IMR-90 (cell line): ENCODE measurements at regions not wholly inside any gene's neighbourhood (a gene's known extent, or its start where the extent isn't known, plus 50 kb on each side); places are given as distances from the start of the nearest gene placed in this dataset.
"Not testable (repeated sequence)": the region's sequence is repeated elsewhere in the genome, so short reads cannot be mapped to it uniquely, and the experiment has no call there.

Experiments used
- ATAC-seq: fragments of 200-7000 bp; cut with Tn5 transposase; 2 replicates; pipeline ENCODE4 v1.9.1; 2020; ENCODE audit warnings: low read depth, mild to moderate bottlenecking, moderate library complexity
- BruUV-seq: library from RNA; stranded (reverse); fragments of 400-500 nt; replicated peaks from 2 replicates; lab custom pipeline; 2021; lab: Mats Ljungman, UMichigan
- CTCF ChIA-PET: fragments of 300-600 bp; formaldehyde crosslinking; extraction: SDS; loops from one replicate; lab custom pipeline; 2021; ENCODE audit warnings: antibody characterized with exemption; lab: Yijun Ruan, JAX
- POLR2A ChIA-PET: fragments of 300-600 bp; sonication (Branson Sonifier 250); formaldehyde crosslinking; loops from one replicate; lab custom pipeline; 2022; ENCODE audit warnings: antibody characterized with exemption; ENCODE audit not compliant: unreplicated experiment; lab: Charles Lee
- DNase-seq: peaks from one replicate; pipeline ENCODE4 v3.0.0; 2013
- H2AFZ ChIP-seq: replicated peaks from 2 replicates; pipeline ENCODE3; 2013; ENCODE audit warnings: low read length, mild to moderate bottlenecking; ENCODE audit not compliant: poor library complexity
- H2AK5ac ChIP-seq: 2 replicates; pipeline ENCODE4 v1.6.1; 2013; ENCODE audit warnings: low read depth, low read length, inconsistent platforms
- H2AK9ac ChIP-seq: replicated peaks from 2 replicates; pipeline ENCODE3; 2013; ENCODE audit warnings: mild to moderate bottlenecking, low read depth, low read length, moderate library complexity; ENCODE audit not compliant: poor library complexity
- H2BK120ac ChIP-seq: 2 replicates; pipeline ENCODE4 v1.6.1; 2013; ENCODE audit warnings: low read depth, low read length, inconsistent platforms
- H2BK15ac ChIP-seq: 3 replicates; pipeline ENCODE4 v1.6.1; 2013; ENCODE audit warnings: low read depth, low read length, inconsistent platforms
- H2BK20ac ChIP-seq: 2 replicates; pipeline ENCODE4 v1.6.1; 2013; ENCODE audit warnings: low read depth, mild to moderate bottlenecking, inconsistent platforms, low read length, moderate library complexity
- H2BK5ac ChIP-seq: 2 replicates; pipeline ENCODE4 v1.6.1; 2013; ENCODE audit warnings: mild to moderate bottlenecking, low read depth, low read length, inconsistent platforms; ENCODE audit not compliant: poor library complexity, severe bottlenecking
- H3K14ac ChIP-seq: replicated peaks from 2 replicates; pipeline ENCODE4 v1.6.1; 2013; ENCODE audit warnings: low read depth, low read length, inconsistent platforms
- H3K18ac ChIP-seq: 2 replicates; pipeline ENCODE4 v1.6.1; 2013; ENCODE audit warnings: low read depth, low read length, control low read depth
- H3K23ac ChIP-seq: 2 replicates; pipeline ENCODE4 v1.6.1; 2013; ENCODE audit warnings: low read depth, low read length, inconsistent platforms
- H3K27ac ChIP-seq: 2 replicates; pipeline ENCODE4 v1.5.1; 2013; ENCODE audit warnings: mild to moderate bottlenecking, control low read depth, low read length; ENCODE audit not compliant: insufficient read depth
- H3K27me3 ChIP-seq: 2 replicates; pipeline ENCODE4 v1.6.1; 2013; ENCODE audit warnings: low read length; ENCODE audit not compliant: control insufficient read depth, insufficient read depth
- H3K36me3 ChIP-seq: 2 replicates; pipeline ENCODE4 v1.6.1; 2013; ENCODE audit warnings: low read length, mixed read lengths; ENCODE audit not compliant: control insufficient read depth, insufficient read depth
- H3K4ac ChIP-seq: 2 replicates; pipeline ENCODE4 v1.6.1; 2013; ENCODE audit warnings: low read depth, low read length, inconsistent platforms
- H3K4me1 ChIP-seq: 2 replicates; pipeline ENCODE4 v1.6.1; 2013; ENCODE audit warnings: low read length, mixed read lengths; ENCODE audit not compliant: control insufficient read depth, insufficient read depth
- H3K4me2 ChIP-seq: 2 replicates; pipeline ENCODE4 v1.6.1; 2013; ENCODE audit warnings: low read depth, mild to moderate bottlenecking, control low read depth, low read length, moderate library complexity
- H3K4me3 ChIP-seq: 2 replicates; pipeline ENCODE4 v1.5.1; 2013; ENCODE audit warnings: low read depth, mild to moderate bottlenecking, control low read depth, low read length, moderate library complexity; ENCODE audit not compliant: insufficient read depth
- H3K56ac ChIP-seq: 2 replicates; pipeline ENCODE4 v1.6.1; 2013; ENCODE audit warnings: low read length, inconsistent platforms; ENCODE audit not compliant: insufficient read depth; ENCODE audit errors: extremely low read depth
- H3K79me1 ChIP-seq, 2 experiments: 2 replicates each; pipeline ENCODE4 v1.6.1; 2013; ENCODE audit warnings: low read length in 2 of 2, inconsistent platforms in 1 of 2, low read depth in 1 of 2
- H3K9ac ChIP-seq: 2 replicates; pipeline ENCODE4 v1.6.1; 2013; ENCODE audit warnings: low read depth, low read length, control low read depth
- H3K9me1 ChIP-seq: 2 replicates; pipeline ENCODE4 v1.6.1; 2013; ENCODE audit warnings: low read length, inconsistent platforms; ENCODE audit not compliant: insufficient read depth
- H3K9me3 ChIP-seq: 2 replicates; pipeline ENCODE4 v1.6.1; 2013; ENCODE audit warnings: low read length; ENCODE audit not compliant: control insufficient read depth, insufficient read depth
- H4K20me1 ChIP-seq: 2 replicates; pipeline ENCODE4 v1.6.1; 2013; ENCODE audit warnings: low read length, inconsistent platforms; ENCODE audit not compliant: insufficient read depth
- H4K5ac ChIP-seq: 2 replicates; pipeline ENCODE4 v1.6.1; 2013; ENCODE audit warnings: mild to moderate bottlenecking, low read depth, low read length, control low read depth
- H4K8ac ChIP-seq, 2 experiments: 2 replicates each; pipeline ENCODE4 v1.6.1; 2013; ENCODE audit warnings: low read depth in 2 of 2, low read length in 2 of 2, control low read depth in 1 of 2, inconsistent platforms in 1 of 2
- H4K91ac ChIP-seq: 2 replicates; pipeline ENCODE4 v1.6.1; 2013; ENCODE audit warnings: low read depth, low read length, inconsistent platforms; ENCODE audit not compliant: insufficient read depth
- WGBS, 2 experiments: methylation state at CpG; one replicate each; pipeline versions ENCODE4 v1.1.5 to v1.1.7; 2013; ENCODE audit warnings: missing lambda C conversion rate in 2 of 2; ENCODE audit not compliant: insufficient read length in 1 of 2; ENCODE audit errors: extremely low coverage in 2 of 2; 5-methylcytosine and 5-hydroxymethylcytosine counted together
- dilution Hi-C: fragments of 300-500 bp; cut with HindIII; formaldehyde crosslinking; loops from one replicate; pipeline ENCODE4 v1.14.3; 2018; ENCODE audit warnings: low sequenced_read_pairs; ENCODE audit not compliant: unreplicated experiment
- in situ Hi-C: fragments of 300-500 bp; cut with MboI; formaldehyde crosslinking; loops from 3 replicates; pipeline ENCODE4 v1.14.3; 2019; ENCODE audit warnings: low sequenced_read_pairs, inconsistent platforms, mixed read lengths
- intact Hi-C: fragments of 100-400 bp; cut with micrococcal nuclease; formaldehyde crosslinking; loops from 2 replicates; pipeline ENCODE4 v1.10.0; 2022

DNA sequence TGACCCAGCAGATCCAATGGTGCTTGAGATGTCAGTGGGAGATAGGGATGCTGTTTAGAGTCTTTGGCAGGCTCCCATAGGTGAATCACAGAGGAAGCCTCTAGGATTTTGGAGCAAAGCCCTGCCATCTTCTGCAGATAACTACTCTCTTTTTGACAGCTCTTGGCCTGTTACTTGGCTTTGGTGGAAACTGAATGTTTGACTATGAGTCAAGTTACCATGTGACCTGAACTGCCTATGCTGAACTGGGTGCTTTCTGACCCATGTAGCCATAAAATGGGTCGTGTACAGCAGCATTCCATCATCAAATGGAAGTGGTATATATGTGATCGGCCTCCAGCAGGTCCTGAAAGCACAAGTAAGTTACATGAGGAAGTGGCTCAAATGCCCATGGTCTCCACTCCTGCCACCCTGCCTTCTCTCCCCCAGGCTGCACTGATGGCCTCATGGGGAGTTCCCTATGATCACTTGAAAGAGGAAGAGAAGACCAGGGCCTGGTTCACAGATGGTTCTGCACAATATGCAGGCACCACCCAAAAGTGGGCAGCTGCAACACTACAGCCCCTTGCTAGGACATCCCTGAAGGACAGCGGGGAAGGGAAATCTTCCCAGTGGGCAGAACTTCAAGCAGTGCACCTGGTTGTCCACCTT lies 105.6 kb upstream of the ZC3H12A start:
- H3K4me2 ChIP-seq, POLR2A ChIA-PET, H2AFZ ChIP-seq, H3K4ac ChIP-seq, H3K56ac ChIP-seq, H2BK5ac ChIP-seq, H3K27me3 ChIP-seq, H4K5ac ChIP-seq, H4K8ac ChIP-seq, H3K14ac ChIP-seq, H3K9me3 ChIP-seq, H2BK15ac ChIP-seq, H4K20me1 ChIP-seq, DNase-seq, H3K36me3 ChIP-seq, H3K9me1 ChIP-seq, dilution Hi-C loops, H3K27ac ChIP-seq, H2BK120ac ChIP-seq, H2AK5ac ChIP-seq, ATAC-seq, H2AK9ac ChIP-seq, intact Hi-C loops, H4K91ac ChIP-seq, in situ Hi-C loops, H3K9ac ChIP-seq, CTCF ChIA-PET, H2BK20ac ChIP-seq, H3K4me3 ChIP-seq, H3K23ac ChIP-seq, H3K4me1 ChIP-seq, H3K79me1 ChIP-seq, BruUV-seq, H3K18ac ChIP-seq: not testable (repeated sequence)
- whole genome bisulfite sequencing, 2 experiments, result no CpG with 5 or more reads among the region's 3 CpGs
